H9 (cell line): ENCODE measurements at regions not wholly inside any gene's neighbourhood (a gene's known extent, or its start where the extent isn't known, plus 50 kb on each side); places are given as distances from the start of the nearest gene placed in this dataset.

Experiments
- DNase-seq: peaks from one replicate; pipeline ENCODE4 v3.0.0-alpha.2; 2017
- H2AFZ ChIP-seq: one replicate; pipeline ENCODE4 v1.6.1; 2013; ENCODE audit warnings: mild to moderate bottlenecking, low read length, control low read depth, moderate library complexity
- H2AK5ac ChIP-seq: 2 replicates; pipeline ENCODE4 v1.6.1; 2013; ENCODE audit warnings: low read length, control low read depth, mixed read lengths; ENCODE audit not compliant: insufficient read length
- H2BK120ac ChIP-seq: one replicate; pipeline ENCODE4 v1.6.1; 2013; ENCODE audit warnings: low read depth, mild to moderate bottlenecking, low read length, control low read depth, inconsistent platforms; ENCODE audit not compliant: poor library complexity, severe bottlenecking
- H2BK12ac ChIP-seq: 2 replicates; pipeline ENCODE4 v1.6.1; 2013; ENCODE audit warnings: low read length, control low read depth, mixed read lengths, low read depth; ENCODE audit not compliant: insufficient read length
- H2BK15ac ChIP-seq: 2 replicates; pipeline ENCODE4 v1.6.1; 2013; ENCODE audit warnings: low read depth, low read length, control low read depth
- H2BK20ac ChIP-seq: one replicate; pipeline ENCODE4 v1.6.1; 2013; ENCODE audit warnings: low read depth, mild to moderate bottlenecking, low read length, control low read depth, inconsistent platforms; ENCODE audit not compliant: poor library complexity, severe bottlenecking
- H2BK5ac ChIP-seq: 2 replicates; pipeline ENCODE4 v1.6.1; 2013; ENCODE audit warnings: low read length, control low read depth, mixed read lengths; ENCODE audit not compliant: insufficient read length
- H3K14ac ChIP-seq: 2 replicates; pipeline ENCODE4 v1.6.1; 2013; ENCODE audit warnings: low read length, control low read depth; ENCODE audit not compliant: insufficient read depth
- H3K18ac ChIP-seq: 2 replicates; pipeline ENCODE4 v1.6.1; 2013; ENCODE audit warnings: low read depth, mild to moderate bottlenecking, mixed read lengths, low read length, control low read depth; ENCODE audit not compliant: insufficient read length
- H3K23ac ChIP-seq: 2 replicates; pipeline ENCODE4 v1.6.1; 2013; ENCODE audit warnings: low read length, control low read depth, mixed read lengths, low read depth; ENCODE audit not compliant: insufficient read length
- H3K23me2 ChIP-seq: 2 replicates; pipeline ENCODE4 v1.6.1; 2013; ENCODE audit warnings: low read depth, mild to moderate bottlenecking, mixed read lengths, low read length, control low read depth; ENCODE audit not compliant: insufficient read length, poor library complexity, severe bottlenecking
- H3K27ac ChIP-seq: 2 replicates; pipeline ENCODE4 v1.5.1; 2013; ENCODE audit warnings: low read length, control low read depth, mixed read lengths, low read depth; ENCODE audit not compliant: insufficient read length
- H3K27me3 ChIP-seq: 2 replicates; pipeline ENCODE4 v1.6.1; 2013; ENCODE audit warnings: low read length, control low read depth, inconsistent platforms; ENCODE audit not compliant: insufficient read depth
- H3K4ac ChIP-seq: 2 replicates; pipeline ENCODE4 v1.6.1; 2013; ENCODE audit warnings: low read depth, mild to moderate bottlenecking, control low read depth, inconsistent platforms, low read length, moderate library complexity
- H3K4me1 ChIP-seq: 2 replicates; pipeline ENCODE4 v1.6.1; 2013; ENCODE audit warnings: low read length, control low read depth, inconsistent platforms; ENCODE audit not compliant: insufficient read depth
- H3K4me2 ChIP-seq: 2 replicates; pipeline ENCODE4 v1.6.1; 2013; ENCODE audit warnings: low read length, control low read depth, mixed read lengths; ENCODE audit not compliant: insufficient read length, insufficient read depth
- H3K56ac ChIP-seq: 2 replicates; pipeline ENCODE4 v1.6.1; 2013; ENCODE audit warnings: low read depth, mild to moderate bottlenecking, mixed read lengths, low read length, control low read depth; ENCODE audit not compliant: insufficient read length
- H3K79me1 ChIP-seq: 2 replicates; pipeline ENCODE4 v1.6.1; 2013; ENCODE audit warnings: low read depth, mild to moderate bottlenecking, moderate library complexity, low read length, control low read depth, inconsistent platforms; ENCODE audit not compliant: insufficient read depth, poor library complexity, severe bottlenecking
- H3K79me2 ChIP-seq: 2 replicates; pipeline ENCODE4 v1.6.1; 2013; ENCODE audit warnings: low read length, control low read depth, inconsistent platforms; ENCODE audit not compliant: insufficient read depth
- H3K9ac ChIP-seq: 2 replicates; pipeline ENCODE4 v1.6.1; 2013; ENCODE audit warnings: low read length, control low read depth, mixed read lengths; ENCODE audit not compliant: insufficient read length; ENCODE audit errors: extremely low read depth
- H3K9me3 ChIP-seq: one replicate; pipeline ENCODE4 v1.6.1; 2013; ENCODE audit warnings: low read depth, low read length, inconsistent platforms; ENCODE audit not compliant: control insufficient read depth
- H3T11ph ChIP-seq: one replicate; pipeline ENCODE4 v1.6.1; 2013; ENCODE audit warnings: mild to moderate bottlenecking, low read length, control low read depth, inconsistent platforms
- H4K20me1 ChIP-seq: one replicate; pipeline ENCODE4 v1.6.1; 2013; ENCODE audit not compliant: control insufficient read depth, insufficient read length, insufficient read depth
- H4K5ac ChIP-seq: 2 replicates; pipeline ENCODE4 v1.6.1; 2013; ENCODE audit warnings: low read depth, mild to moderate bottlenecking, mixed read lengths, low read length, control low read depth; ENCODE audit not compliant: insufficient read length
- H4K8ac ChIP-seq: replicated peaks from 2 replicates; pipeline ENCODE4 v1.6.1; 2013; ENCODE audit warnings: low read length, control low read depth, mixed read lengths, low read depth; ENCODE audit not compliant: insufficient read length
- H4K91ac ChIP-seq: 2 replicates; pipeline ENCODE4 v1.6.1; 2013; ENCODE audit warnings: low read depth, mild to moderate bottlenecking, moderate library complexity, mixed read lengths, low read length, control low read depth; ENCODE audit not compliant: insufficient read length
- H3K27ac Mint-ChIP-seq, 3 experiments: 2 replicates in 2 of 3; 3 replicates in 1 of 3; pipeline ENCODE4 v1.8.0; 2020 to 2021; ENCODE audit warnings: mixed read lengths in 3 of 3, mild to moderate bottlenecking in 1 of 3, moderate library complexity in 1 of 3
- H3K27me3 Mint-ChIP-seq: 2 replicates; pipeline ENCODE4 v1.8.0; 2021; ENCODE audit warnings: low read depth, mild to moderate bottlenecking, moderate library complexity, mixed read lengths
- H3K36me3 Mint-ChIP-seq, 3 experiments: 2 replicates in 2 of 3; 3 replicates in 1 of 3; pipeline ENCODE4 v1.8.0; 2020 to 2021; ENCODE audit warnings: low read depth in 3 of 3, mixed read lengths in 3 of 3; ENCODE audit not compliant: insufficient read depth in 1 of 3
- H3K4me1 Mint-ChIP-seq, 2 experiments: 2 replicates each; pipeline ENCODE4 v1.8.0; 2020; ENCODE audit warnings: mixed read lengths in 2 of 2
- H3K4me3 Mint-ChIP-seq, 2 experiments: 2 replicates in 1 of 2; 3 replicates in 1 of 2; pipeline ENCODE4 v1.8.0; 2020 to 2021; ENCODE audit warnings: mild to moderate bottlenecking in 2 of 2, mixed read lengths in 2 of 2, moderate library complexity in 1 of 2
- H3K9me3 Mint-ChIP-seq, 2 experiments: 2 replicates in 1 of 2; 3 replicates in 1 of 2; pipeline ENCODE4 v1.8.0; 2020; ENCODE audit warnings: mild to moderate bottlenecking in 2 of 2, mixed read lengths in 2 of 2, moderate library complexity in 1 of 2
- WGBS: extraction: QIAGEN DNeasy Blood & Tissue Kit; methylation state at CpG from one replicate; pipeline ENCODE4 v1.1.7; 2013; ENCODE audit warnings: missing lambda C conversion rate, low lambda C conversion rate, mixed read lengths; ENCODE audit not compliant: insufficient read length; ENCODE audit errors: extremely low coverage; 5-methylcytosine and 5-hydroxymethylcytosine counted together
- TF ChIP-seq, protein P1 (sequence below): fragments of 200-600 bp; sonication (generic); conservative IDR thresholded peaks from 3 replicates; pipeline ENCODE4 v1.8.0; 2021; ENCODE audit warnings: antibody characterized with exemption, mild to moderate bottlenecking

DNA sequence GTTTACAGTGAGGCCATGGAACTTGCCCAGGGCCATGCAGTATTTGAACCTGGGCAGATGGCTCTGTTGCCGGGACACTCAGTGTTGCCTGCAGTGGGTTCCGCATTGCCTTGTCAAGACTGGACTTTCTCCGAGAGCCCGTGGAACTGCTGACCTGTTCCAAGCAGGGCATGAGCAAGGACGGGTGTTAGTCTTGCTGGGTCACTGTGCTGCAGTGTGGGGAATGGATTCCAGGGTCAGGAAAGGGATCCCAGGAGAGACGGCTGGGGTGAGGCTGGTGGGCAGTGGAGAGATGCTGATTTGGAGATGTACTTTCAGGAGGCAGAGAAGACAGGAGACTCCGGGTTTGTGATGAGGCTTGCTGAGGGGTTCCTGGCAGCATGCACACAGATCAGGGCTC lies 348.7 kb upstream of the HS6ST1 start:
- Mint-ChIP-seq H3K27ac (peak overlapping the region in 1 of 3 experiments; percentile 56; a peak in 1 of 7 replicates), H3K27me3 (peaks cover 6% of the 10 kb centered on the region), H3K4me3 (no peak overlapping the region), H3K36me3 (peaks cover 2 to 4% (median 2%) of the 10 kb centered on the region in 3 experiments; a peak in 3 of 7 replicates), H3K9me3 (peaks cover 2 to 3% of the 10 kb centered on the region in 2 experiments; a peak in 2 of 5 replicates), H3K4me1 (peaks cover 9 to 14% of the 10 kb centered on the region in 2 experiments)
- Histone ChIP-seq H2BK5ac (no peak overlapping the region), H3K79me2 (no peaks in the 10 kb centered on the region), H3K9ac (no peak overlapping the region), H4K20me1 (no peaks in the 10 kb centered on the region), H4K91ac (no peak overlapping the region), H2BK120ac (no peak overlapping the region), H2BK12ac (no peak overlapping the region), H3K23ac (no peak overlapping the region), H3K4ac (no peak overlapping the region), H2AK5ac (no peak overlapping the region), H3K56ac (no peak overlapping the region), H3T11ph (no peak overlapping the region), H3K9me3 (no peaks in the 10 kb centered on the region), H2BK20ac (no peak overlapping the region), H3K27ac (no peak overlapping the region), H3K18ac (no peak overlapping the region), H3K4me1 (peaks cover 2% of the 10 kb centered on the region; the same call in 1 of the 2 replicates), H4K5ac (no peak overlapping the region), H3K4me2 (no peak overlapping the region), H2BK15ac (no peak overlapping the region), H4K8ac (no peak overlapping the region), H2AFZ (no peak overlapping the region), H3K79me1 (no peaks in the 10 kb centered on the region), H3K23me2 (no peaks in the 10 kb centered on the region), H3K27me3 (no peaks in the 10 kb centered on the region), H3K14ac (no peak overlapping the region; the same call in 1 of the 2 replicates)
- WGBS, result no CpG with 5 or more reads among the region's 7 CpGs
- DNase-seq, result no peak
- TF ChIP-seq, protein P1, sequence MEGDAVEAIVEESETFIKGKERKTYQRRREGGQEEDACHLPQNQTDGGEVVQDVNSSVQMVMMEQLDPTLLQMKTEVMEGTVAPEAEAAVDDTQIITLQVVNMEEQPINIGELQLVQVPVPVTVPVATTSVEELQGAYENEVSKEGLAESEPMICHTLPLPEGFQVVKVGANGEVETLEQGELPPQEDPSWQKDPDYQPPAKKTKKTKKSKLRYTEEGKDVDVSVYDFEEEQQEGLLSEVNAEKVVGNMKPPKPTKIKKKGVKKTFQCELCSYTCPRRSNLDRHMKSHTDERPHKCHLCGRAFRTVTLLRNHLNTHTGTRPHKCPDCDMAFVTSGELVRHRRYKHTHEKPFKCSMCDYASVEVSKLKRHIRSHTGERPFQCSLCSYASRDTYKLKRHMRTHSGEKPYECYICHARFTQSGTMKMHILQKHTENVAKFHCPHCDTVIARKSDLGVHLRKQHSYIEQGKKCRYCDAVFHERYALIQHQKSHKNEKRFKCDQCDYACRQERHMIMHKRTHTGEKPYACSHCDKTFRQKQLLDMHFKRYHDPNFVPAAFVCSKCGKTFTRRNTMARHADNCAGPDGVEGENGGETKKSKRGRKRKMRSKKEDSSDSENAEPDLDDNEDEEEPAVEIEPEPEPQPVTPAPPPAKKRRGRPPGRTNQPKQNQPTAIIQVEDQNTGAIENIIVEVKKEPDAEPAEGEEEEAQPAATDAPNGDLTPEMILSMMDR, result no peak
